HG03460 (cell line): ENCODE measurements at regions not wholly inside any gene's neighbourhood (a gene's known extent, or its start where the extent isn't known, plus 50 kb on each side); places are given as distances from the start of the nearest gene placed in this dataset.
"Not testable (repeated sequence)": the region's sequence is repeated elsewhere in the genome, so short reads cannot be mapped to it uniquely, and the experiment has no call there.

Source experiments
- ATAC-seq: cut with Tn5 transposase; IDR thresholded peaks from one replicate; pipeline ENCODE4 v1.9.1; 2021; ENCODE audit not compliant: unreplicated experiment

DNA sequence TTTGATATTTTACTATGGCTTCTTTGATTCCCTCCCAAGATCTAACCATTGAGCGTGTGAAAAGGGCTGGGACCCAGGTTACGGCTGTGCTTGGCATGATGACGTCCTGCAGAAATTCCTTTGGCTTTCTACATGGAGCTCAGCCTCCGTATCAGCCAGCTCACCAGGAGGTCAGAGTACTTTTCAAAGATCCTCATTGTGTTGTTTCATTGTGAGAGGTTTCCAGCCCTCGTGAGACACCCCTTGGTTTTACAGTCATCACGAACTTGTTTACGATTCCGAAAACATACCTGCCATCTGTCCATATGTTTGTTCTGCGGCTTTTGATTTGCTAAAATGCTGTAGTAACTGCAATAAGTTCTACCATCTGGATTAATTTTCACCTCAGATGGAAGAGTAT is 453.1 kb downstream of the TMEM121 start:
- no peak for ATAC-seq

DNA sequence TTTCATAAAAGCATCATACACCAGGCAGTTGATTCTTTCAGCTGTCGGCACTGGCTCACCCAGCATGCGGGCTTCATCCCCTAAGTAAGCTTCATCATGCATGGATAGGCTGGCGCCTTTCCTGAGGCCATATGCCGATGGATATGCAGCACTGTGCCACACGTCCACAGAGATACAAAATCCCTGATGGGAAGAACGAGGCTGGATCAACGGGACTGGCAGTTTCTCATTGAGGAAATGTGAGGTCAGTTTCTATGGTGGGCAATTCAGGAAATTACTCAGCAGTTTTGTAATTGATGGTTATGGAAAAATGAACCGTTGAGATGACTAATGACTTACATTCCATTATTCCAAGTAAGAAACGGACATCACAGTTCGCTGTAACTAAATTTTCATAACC is 453.8 kb downstream of the TMEM121 start:
- no peak for ATAC-seq

DNA sequence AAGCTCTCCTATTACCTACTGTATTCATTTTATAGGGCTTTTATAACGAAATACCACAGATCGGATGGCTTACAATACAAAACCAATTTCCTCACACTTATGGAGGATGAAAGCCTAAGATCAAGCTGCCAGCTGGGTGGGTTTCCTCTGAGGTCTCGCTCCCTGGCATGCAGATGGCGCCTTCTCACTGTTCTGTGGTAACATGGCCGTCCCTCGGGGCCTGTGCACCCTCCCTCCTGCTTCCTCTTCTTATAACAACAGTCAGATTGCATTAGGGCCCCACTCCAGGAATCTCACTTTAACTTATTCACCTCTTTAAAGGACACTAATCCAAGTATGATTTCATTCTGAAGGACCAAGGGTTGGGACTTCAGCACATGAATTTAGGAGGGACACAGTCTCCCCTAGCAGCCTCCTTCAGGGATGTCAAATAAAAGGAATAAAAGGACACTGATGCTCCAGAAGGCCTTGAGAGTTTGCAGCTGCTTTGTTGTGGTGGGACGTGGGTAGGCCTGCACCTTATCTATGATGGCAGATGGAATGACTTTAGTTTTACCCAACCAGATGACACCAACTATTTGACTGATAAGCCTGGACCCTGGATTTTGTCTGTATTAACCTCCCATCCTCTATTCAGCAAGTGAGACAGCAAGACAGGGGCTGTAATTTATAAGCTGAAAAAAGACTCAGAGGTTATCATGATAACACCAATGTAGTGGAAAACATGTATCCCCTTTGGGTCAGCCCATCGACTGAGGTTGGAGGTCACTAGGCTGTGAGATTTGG is 455.3 kb downstream of the TMEM121 start:
- ATAC-seq = not testable (repeated sequence)

DNA sequence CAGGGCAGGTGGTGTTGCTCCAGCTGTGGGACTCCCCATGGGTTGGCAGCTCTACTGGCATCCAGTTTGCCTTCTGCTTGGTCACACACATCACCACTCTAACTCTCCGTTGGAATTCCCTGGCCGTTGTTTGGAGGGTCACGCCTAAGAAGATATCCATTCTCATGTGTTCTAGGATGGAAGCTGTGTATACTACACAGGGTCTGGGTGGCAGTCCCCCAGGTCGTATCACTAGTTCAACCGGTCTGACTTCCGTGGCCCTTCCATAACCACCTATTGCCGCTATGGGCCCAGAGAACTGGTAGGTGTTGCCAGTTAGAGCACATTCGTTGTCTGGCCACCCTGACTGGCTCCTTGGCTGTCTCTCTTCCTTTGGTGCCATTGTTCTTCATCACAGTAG is 456.3 kb downstream of the TMEM121 start:
- no peak for ATAC-seq

DNA sequence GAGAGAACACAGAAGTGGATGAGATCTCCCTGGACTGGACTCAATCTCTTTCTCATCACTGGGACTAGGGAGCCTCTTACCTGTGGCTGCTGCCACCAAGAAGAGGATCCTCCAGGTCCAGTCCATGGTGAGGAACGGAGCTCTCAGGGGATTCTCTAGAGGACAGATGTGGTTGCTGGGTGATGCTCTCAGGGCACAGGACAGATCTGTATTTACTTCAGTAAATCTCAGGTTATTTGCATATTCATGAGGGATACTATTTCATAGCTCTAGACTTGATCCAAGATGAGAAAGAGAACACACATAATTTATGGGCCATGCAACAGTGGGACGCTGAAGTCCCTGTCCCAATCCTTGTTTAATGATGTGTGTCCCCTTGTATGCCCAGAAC is 460.5 kb downstream of the TMEM121 start:
- no peak for ATAC-seq

DNA sequence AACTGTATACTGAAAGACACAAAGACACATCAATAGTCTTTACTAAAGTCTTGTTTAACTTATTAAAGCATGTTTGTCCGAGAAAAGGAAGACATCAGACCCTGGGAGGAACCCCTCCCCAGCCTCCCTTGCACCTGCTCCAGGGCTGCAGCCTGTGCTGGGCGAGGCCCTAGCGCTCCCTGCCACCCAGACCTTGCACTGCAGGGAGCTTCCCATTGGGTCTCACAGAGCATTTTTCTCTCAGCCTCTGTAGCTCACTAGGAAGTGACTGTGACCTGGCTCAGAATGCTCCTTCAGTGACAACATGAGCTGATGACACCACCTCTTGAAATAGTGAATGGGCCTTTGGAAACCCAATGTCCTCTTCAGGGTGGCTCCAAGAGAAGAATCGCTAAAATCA is 461.2 kb downstream of the TMEM121 start:
- ATAC-seq = no peak

DNA sequence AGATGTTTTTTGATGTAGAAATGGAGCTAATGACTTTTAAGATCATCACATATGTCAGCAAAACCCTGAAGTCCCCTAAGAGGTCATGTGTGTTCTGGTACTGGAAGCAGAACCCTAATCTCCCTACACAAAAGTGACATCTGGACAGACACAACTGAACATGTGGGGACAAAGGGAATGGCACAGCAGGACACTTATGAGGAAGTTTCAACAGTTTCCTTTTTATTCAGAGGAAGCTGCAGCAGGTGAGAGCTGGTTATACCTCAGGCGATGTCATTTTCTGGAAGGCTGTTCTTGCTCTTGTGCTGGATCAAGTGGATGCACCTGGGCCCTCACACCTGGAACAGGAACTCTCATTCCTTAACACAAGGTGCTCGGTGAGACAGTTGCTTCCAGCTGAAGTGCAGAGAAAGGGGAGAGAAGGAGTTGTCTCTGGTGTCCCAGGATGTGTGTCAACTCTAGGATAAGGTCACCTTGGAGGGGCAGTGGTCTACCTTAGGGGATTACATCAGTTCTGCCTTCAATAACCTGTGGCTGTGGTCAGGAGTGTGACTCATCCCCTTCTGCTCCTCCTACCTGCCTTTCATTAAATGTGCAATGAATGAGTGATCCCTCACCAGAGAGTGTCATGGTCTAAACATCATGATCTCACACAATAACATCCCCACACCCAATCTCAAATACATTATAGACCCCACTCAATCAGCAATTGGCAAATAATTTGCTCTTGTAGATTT is 463.4 kb downstream of the TMEM121 start:
- no peak for ATAC-seq

DNA sequence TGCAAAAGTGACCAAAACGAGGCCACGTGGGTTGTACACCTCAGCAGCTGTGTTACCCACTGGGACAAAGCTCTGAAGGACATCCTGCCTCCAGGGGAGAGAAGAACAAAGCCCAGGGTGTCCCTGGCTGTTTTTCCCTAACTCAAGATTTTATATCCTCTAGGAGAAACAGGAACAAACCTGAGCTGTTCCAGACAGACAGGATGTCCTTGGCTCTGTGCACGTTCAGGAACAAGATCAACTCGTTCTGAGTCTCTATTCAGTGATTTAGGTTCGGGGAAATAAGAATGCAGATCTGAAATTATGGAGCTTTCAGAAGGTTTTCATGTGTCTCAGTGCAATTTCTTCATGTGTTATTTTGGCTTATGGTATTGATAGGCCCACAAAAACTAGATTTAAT is 465.3 kb downstream of the TMEM121 start:
- not testable (repeated sequence) for ATAC-seq

DNA sequence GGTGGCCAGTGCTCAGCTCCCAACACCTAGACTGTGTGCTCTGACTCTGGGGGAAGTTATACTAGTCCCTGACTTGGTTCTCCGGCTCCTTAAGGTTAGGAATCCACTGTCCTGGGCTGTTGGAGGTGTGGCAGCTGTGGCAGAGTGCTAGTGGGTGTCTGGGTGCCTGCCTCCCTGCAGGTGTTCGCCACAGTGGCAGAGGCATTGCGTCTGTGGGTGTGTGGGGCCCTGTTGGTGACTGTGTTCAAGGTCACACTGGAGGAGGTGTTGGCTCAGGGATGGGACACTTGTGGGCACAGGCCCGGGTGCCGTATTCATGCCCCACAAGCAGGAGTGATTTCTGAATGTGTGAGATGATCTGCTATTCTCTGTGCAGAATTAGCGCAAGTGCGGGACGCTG is 467.4 kb downstream of the TMEM121 start:
- ATAC-seq = no peak

DNA sequence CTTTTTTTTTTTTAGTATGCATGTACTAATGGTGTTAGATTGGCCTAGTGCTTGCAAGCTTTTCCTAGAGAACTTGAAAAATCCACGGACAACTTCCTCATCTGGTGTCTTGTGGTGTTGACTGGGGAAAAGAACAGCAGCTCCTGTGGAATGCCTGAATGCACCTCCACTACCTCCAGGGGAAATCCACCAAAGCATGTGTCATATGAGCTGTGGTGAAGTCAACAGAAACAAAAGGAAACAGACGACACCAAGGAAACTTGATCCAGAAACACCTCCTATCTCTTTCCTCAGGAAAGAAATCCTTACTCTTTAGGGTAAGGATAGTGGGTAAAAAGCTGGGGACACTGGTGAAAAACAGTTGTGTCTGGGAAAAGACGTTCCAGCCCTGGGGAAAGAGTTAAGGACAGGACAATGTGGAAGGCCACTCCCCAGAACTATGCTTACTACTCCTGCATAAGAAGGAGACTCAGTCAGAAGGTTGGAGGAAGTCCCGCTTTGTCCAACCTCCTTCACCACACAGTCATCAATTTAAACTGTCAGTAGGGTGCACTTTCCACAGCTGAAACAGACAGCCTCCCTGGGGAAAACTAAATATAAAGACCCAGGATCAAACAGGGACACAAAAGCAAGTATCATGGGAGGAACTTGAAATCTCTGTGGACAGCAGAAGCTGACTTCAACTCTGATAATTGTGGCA is 468.8 kb downstream of the TMEM121 start:
- ATAC-seq = not testable (repeated sequence)

DNA sequence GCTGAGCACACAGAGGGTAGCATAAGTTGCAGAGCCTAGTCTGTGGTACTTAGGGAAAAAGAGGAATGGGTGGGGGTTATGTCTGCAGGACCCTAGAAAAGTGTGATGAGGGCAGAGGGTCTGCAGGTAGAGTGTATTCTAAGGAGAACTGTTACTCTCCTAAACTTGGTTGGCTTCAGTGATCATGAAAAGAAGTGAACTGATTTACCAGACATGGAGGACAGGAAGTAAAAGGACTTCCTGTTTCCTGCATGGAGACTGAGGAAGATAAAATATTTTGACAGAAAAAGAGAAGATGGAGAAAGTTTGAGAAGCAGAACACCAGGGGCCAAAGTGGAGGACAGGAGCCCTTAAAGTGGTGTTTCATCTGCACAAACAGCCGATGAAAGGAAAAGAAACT is 472.2 kb downstream of the TMEM121 start:
- ATAC-seq = not testable (repeated sequence)

DNA sequence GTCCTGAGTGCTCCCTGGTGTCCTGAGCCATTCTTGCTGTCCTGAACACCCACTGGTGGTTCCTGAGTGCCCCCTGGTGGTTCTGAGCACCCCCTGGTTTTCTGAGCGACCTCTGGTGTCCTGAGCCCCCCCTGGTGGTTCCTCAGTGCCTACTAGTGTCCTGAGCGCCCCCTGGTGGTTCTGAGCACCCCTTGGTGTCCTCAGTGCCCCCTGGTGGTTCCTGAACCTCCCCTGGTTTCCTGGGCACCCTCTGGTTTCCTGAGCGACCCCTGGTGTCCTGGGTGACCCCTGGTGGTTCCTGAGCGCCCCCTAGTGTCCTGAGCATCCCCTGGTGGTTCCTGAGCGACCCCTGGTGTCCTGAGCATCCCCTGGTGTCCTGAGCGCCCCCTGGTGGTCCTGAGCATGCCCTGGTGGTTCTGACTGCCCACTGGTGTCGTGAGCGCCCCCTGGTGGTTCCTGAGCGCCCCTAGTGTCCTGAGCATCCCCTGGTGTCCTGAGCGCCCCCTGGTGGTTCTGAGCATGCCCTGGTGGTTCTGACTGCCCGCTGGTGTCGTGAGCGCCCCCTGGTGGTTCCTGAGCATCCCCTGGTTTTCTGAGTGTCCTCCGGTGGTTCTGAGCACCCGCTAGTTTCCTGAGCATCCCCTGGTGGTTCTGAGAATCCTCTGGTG is 473.1 kb downstream of the TMEM121 start:
- peak; percentile 58 for ATAC-seq

DNA sequence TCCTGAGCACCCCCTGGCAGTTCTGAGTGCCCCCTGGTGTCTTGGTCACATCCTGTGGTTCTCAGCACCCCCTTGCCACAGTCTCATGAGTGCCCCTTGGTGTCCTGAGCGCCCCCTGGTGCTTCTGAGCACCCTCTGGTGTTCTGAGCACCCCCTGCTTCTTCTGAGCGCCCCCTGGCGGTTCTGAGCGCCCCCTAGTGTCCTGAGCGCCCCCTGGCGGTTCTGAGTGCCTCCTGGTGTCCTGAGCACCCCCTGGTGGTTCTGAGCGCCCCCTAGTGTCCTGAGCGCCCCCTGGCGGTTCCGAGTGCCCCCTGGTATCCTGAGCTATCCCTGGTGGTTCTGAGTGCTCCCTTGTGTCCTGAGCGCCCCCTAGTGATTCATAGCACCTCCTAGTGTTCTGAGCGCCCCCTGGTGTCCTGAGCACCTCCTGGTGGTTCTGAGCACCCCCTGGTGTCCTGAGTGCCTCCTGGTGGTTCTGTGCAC is 473.7 kb downstream of the TMEM121 start:
- ATAC-seq = peak; percentile 31

DNA sequence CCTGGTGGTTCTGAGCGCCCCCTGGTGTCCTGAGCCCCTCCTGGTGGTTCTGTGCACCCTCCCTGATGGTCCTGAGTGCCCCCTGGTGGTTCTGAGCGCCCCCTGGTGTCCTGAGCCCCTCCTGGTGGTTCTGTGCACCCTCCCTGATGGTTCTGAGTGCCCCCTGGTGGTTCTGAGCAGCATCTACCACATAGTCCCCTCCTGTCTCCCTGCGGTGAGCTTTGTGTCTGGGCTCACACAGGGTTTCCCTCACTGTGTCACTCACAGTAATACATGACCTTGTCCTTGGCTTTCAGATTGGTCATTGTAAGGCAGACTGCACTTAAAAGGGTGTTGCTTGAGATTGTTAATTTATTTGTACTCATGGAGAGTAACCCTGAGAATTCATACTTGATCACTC is 474.9 kb downstream of the TMEM121 start:
- not testable (repeated sequence) for ATAC-seq

DNA sequence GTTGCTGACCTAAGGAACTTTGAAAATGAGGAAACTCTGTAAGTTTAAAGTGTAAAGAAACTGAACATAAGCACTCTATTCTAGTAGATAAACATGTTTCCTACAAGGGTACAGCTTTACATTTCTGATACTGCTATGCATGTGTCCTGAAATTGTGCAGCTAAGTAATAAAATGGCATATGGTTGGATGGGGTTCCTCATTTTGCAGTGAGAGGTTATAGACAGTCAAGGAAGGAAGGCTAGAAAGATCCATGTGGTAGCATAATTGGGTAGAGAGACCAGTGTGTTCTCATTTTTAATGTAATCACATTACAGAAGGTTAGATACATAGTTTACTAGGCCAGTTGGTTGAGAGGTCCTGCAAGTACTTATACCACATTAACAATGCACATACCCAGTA is 477.0 kb downstream of the TMEM121 start:
- no peak for ATAC-seq

DNA sequence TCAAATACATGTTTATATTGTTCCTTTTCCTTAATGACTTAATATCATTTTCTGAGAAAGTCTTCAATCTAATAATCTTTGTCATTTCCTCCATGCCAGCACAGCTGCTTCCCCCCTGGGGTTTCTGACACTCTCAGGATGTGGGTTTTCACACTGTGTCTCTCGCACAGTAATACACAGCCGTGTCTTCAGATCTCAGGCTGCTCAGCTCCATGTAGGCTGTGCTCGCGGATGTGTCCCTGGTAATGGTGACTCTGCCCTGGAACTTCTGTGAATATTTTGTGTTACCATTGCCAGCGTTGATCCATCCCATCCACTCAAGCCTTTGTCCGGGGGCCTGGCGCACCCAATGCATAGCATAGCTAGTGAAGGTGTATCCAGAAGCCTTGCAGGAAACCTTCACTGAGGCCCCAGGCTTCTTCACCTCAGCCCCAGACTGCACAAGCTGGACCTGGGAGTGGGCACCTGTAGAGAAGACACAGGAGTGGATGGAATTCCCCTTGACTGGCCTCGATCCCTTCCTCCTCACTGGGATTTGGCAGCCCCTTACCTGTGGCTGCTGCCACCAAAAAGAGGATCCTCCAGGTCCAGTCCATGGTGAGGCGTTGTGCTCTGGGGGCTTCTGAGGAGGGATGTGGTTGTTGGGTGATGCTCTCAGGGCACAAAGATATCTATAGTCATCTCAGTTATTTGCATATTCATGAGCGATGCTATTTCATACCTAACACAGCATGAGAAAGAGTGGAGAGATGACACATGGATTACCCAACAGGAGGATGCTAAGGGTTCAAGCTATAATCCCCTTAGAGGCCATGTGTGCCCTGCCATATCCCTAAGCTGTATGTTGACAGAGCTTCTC is 478.8 kb downstream of the TMEM121 start:
- ATAC-seq = not testable (repeated sequence)

DNA sequence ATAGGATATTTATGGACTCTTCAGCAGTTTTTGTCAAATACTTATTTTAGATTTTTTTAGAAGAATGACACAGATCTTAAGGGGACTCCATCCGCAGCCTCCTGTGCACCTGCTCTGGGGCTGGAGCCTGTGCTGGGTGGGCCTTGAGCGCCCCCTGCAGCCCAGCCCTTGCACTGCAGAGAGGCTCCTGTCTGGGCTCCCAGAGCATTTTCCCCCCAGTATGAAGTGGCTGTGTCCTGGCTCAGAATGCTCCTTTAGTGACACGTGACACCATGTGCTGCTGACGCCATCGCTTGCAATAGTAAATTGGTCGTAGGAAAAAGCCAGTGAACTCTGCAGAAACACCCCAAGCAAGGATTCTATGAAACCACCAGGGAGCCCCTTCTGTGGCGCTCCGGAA is 479.7 kb downstream of the TMEM121 start:
- ATAC-seq = not testable (repeated sequence)

DNA sequence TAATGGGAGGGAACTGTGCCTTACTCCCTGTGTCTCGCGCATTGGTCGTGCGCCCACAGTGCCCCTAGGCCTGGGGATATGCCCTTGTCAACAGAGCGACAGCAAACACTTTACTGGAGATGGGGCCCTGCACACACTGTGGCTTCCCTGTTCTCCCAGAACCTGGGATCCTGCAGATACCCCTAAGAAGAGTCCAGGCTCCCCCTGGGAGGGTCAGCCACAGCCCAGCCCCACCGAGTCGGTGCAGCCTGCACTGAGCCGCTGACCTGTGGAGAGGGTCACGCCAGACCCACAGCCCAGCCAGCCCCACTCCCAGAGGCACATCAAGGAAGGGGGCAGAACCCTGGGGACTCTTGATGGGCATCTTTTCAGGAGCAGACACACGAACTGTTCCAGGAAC is 480.3 kb downstream of the TMEM121 start:
- not testable (repeated sequence) for ATAC-seq

DNA sequence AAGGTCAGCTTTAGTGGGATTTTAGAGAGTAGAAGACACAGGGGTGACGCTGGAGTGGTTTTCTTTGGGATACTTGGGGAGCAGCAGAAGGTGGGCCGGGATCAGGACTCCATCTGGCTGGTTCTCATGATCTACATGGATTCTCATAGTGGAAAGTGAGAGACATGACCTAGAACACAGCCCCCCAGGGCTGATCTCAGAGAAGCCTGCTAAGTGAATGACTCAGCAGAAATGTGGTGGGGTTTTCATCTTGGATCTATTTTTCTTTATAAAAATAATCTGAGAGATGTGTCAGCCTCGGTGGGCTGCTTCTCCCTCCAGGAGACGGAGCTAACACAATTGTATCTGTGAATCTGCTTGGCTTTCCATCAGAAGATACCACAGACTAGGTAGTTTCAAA is 484.4 kb downstream of the TMEM121 start:
- no peak for ATAC-seq
